ENCODE measurements at regions not wholly inside any gene's neighbourhood (a gene's known extent, or its start where the extent isn't known, plus 50 kb on each side); places are given as distances from the start of the nearest gene placed in this dataset.

DNA sequence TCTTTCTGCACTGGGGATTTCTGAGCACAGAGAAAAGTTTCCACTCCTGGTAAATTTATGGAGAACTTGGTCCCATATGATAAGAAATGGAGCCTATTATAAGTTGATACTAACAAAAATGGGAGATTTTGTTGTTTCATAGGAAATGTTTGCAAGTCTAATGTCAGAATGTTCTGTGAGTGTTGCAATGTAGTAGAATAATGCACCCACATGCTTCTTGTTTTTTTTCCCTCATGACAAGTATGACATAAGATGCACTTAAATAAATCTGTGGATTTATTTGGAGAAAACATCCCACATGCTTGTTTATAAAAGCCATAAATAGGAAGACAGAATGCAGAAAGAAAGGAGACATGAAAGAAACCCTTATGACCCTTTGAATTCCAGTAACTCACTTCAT, 50.8 kb upstream of the KCNJ6 start:
- no peak for DNase-seq

- DNase-seq: no peak
Measured at GRCh38 chr21:37968744-37969143, 52.5 kb upstream of the KCNJ6 start.

- DNase-seq: no peak
Measured at GRCh38 chr21:37970548-37970947, 54.3 kb upstream of the KCNJ6 start.

DNA sequence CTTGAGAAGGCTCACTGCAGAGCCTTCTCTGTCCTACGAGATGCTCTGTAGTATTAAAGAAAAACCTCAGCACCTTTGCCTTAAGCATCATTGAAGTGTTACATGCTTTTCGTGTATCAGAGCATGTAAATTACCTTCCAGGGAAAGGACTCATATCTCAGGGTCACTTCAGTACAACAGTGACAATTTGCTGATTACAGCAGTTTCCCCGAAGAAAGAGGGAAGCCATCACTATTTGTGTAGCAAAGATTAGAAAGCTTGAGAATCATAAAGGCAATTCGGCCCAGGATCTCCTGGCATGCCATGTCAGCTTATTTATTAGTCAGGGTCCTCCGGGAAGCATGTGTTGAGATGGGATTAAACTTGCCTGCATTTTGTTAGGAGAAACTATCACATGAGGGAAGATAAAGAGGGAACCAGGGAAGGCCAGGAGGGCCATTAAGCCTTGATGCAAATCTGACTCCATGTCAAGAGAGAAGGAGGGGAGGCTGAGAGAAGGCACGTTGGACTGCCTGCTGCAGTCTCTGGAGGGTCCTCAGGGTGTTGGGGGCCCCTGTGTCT, 55.2 kb upstream of the KCNJ6 start:
- no peak for DNase-seq

DNA sequence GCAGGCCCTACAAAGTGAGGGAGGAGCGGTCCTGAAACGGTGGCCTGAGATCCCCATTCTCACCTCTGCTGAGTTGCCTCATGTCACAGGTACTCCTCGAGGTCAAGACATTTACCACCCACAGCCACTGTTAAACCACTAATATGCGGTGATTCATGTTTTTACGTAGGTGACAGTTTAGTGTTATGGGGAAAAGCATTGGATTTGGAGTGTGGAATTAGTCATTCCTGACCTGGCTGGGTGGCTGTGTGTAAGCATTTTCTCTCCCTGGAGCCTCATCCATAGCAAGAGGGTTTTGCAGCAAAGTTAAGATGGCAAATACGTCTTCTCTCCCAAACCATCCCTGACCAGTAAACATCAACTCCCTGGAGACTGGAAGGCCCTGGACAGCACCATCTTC, 57.8 kb upstream of the KCNJ6 start:
- DNase-seq: no peak

DNA sequence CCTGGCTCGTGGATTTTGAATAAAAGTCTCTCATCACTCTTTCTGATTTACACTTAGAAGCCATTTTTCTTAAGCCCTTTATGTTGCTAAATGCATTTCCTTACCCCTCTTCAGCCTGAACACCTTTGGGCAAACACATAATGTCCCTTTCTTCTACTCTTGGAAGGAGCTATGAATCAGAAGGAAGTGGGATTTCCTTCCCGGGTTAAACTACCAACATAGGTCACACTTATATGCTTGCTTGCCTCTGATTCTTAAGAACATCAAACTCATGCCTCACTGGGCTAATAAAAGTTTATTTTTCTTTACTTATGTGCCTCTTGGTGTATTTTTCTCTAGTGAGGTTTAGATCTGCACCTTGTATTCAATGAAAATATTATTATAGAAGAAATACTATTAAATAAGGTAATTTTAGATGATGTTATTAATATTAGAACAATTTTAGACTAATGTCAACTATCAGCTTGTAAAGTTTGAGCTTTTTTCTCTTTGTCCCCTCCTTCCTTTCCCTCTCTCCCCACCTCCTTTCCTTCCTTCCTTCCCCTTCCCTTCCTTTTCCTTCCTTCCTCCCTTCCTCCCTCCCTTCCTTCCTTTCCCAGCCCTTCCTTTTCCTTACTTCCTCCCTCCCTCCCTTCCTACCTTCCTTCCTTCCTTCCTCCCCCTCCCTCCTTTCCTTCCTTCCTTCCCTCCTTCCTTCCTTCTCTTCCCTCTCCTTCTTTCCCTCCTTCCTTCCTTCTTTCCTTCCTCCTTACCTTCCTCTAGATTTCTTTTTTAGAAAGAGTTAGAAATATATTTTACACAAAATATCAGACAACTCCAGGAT, 66.5 kb upstream of the KCNJ6 start:
- no peak for DNase-seq

DNA sequence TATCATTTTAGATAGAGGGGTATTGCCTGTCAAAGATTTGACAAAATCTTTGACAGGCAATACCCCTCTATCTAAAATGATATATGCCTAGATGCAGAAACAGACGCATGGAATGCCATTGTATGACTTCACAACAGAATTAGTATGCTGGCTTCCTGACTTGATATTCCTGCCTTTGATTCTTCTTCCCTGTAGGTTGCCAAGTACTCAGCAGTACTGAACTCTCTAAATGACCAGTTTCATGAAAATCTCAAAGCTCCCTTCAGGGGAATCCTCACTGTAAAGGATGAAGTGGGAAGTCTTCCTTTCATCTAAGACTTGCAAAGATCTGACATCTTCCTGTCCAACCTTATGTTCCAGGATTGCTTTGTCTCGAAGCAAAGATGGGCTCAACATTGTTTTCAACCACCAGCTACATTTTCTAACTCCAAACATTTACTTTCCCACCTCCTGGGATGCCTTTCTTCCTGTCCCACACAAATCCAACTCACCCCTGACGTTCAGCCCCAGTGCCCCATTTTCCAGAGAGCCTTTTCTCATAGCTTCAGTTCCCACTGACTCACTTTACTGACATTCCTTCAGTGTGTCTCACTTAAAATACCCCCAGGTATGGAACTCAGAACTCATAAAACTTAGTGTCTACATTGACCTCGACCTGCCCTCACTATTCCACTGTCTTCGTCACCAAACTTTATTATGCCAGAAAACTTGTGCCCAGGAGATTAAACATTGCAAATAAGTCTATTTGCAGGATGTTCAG, 67.3 kb upstream of the KCNJ6 start:
- DNase-seq: no peak

GRCh38 chr21:37984416-37984815, 68.2 kb upstream of the KCNJ6 start:
- no peak for DNase-seq

DNA sequence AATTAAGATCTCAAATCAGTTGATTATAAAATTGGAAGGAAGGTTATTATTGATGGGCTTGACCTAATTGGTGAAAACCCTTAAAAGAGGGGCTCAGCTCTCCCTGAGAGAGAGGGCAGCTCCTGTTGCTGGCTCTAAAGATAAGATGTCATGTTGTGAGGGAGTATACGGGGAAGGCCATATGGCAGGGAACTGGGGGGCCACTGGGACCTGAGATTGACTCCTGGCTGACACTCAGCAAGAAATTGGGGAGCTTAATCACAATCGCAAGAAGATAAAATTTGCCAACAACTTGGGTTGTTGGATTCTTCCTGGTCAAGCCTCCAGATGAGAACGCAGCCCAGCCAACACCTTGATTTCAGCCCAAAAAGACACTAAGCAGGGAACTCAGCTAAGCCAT, 69.7 kb upstream of the KCNJ6 start:
- DNase-seq: no peak

DNA sequence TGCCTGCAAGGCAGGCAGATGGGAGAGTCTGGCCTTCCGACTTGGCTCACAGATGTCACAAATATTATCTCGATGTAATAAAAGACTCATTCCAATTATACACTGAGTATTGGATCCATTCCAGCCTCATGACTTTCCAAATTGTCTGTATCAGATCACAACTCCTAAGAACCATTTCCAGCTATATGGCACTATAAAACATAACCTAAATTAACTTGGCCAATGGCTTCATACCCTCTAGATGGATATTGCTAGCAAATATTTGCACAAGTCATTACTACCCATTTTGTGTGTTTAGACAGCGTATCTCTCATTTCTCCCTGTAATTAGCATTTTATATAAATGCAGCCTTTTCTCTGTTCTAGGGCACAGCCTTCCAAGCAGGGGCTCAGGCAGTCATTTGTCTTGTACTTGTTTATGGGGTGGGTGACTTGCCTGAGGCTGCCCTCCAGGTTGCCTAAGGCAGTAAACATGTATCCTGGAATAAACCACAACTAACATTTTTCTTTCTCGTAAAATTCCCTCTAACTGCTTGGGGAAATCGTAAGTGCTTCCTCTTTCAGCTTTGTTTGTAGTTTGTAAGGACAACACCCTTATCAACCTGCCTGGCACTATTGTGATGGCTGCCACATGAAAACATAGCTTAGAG, 70.6 kb upstream of the KCNJ6 start:
- DNase-seq: peak; percentile 93

- no peak for DNase-seq
Measured at GRCh38 chr21:37987668-37988067, 71.4 kb upstream of the KCNJ6 start.

DNA sequence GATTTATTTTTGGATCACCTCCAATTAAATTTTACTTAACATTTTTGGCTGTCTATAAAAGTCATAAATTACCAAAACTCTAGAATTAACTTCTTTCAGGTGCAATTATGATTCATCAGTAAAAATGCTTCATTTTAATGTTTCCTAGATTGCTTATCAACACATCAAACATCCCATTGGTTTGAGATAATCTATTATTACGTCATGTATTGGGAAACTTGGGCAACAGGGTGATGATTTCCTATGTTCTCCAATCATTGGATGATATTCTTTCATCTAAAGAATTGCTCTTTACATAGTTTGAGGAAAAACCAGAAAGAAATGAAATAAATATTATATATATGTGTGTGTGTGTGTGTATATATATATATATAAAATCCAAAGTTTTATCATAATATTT, 76.8 kb upstream of the KCNJ6 start:
- no peak for DNase-seq

GRCh38 chr21:37994211-37994610, 78.0 kb upstream of the KCNJ6 start:
- DNase-seq: no peak

DNA sequence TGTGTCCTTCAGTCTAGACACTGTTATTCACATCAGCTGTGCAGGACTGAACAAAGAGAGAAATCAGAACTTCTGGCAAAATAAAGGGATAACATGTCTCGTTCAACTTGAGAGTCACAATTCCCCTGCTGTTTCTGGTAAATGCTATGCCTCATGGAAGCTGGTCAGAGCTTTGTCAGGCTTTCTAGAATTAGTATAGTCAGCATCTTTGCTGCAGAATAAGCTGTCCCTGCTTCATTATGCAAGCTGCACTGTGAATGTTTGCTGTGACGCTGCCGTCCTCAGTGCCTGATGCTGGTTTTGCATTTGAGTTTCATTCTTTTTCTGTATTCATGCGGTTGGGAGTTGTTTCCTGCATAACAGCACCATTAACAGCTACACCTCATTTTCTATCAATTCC, 96.4 kb upstream of the KCNJ6 start:
- no peak for DNase-seq

DNA sequence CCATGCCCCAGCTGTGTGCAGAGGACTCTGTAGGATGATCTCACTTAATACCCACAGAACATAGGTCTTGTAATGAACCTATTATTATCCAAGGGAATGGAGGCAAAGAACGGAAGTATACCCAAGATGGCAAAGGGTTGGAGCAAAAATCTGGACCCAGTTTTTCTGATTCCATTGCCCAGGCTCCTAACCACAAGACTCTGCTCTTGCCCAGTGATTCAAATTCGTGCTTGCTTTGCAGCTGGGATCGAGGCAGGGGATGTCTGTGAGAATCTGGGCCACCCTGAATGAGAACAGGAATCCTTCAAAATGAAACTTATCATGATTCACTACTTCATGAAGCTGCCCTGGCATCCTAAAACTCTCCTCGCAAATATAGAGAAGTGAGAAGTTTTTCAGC, 97.5 kb upstream of the KCNJ6 start:
- no peak for DNase-seq

- DNase-seq: no peak
Measured at GRCh38 chr21:38014298-38014697, 98.0 kb upstream of the KCNJ6 start.

GRCh38 chr21:38027901-38028498, 111.7 kb upstream of the KCNJ6 start:
- no peak for DNase-seq

GRCh38 chr21:38032082-38032801, 116.0 kb upstream of the KCNJ6 start:
- DNase-seq: no peak

DNA sequence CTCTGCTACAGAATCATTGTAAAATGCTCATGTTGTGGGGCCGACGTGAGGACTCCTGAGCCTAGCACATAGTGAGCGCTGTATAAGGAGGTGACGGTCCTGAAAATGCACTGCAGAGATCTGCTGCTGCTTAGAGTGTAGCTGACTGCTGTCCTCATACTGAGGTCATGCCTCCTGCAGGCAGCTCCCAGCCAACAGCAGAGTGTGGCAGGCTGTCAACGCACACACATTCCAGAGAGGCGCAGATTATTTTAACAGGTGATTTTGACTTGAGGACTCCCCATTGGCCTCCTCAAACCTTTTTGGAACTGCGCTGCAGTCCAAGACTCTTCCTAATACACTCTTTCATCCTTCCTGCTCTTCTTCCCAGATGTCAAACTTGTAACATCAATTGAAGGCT, 119.8 kb upstream of the KCNJ6 start:
- no peak for DNase-seq

GRCh38 chr21:38037416-38037815, 121.2 kb upstream of the KCNJ6 start:
- DNase-seq: no peak

GRCh38 chr21:38039369-38039768, 123.1 kb upstream of the KCNJ6 start:
- DNase-seq: no peak

- DNase-seq: no peak
Measured at GRCh38 chr21:38039841-38040240, 123.6 kb upstream of the KCNJ6 start.

GRCh38 chr21:38041493-38041892, 125.2 kb upstream of the KCNJ6 start:
- no peak for DNase-seq

All from COR-L47 (cell line).